Pulmonary artery endothelial cell (primary cell): ENCODE measurements at regions not wholly inside any gene's neighbourhood (a gene's known extent, or its start where the extent isn't known, plus 50 kb on each side); places are given as distances from the start of the nearest gene placed in this dataset.
"Not testable (repeated sequence)": the region's sequence is repeated elsewhere in the genome, so short reads cannot be mapped to it uniquely, and the experiment has no call there.

Experiments used
- DNase-seq: peaks from one replicate; pipeline ENCODE4 v3.0.0-alpha.2; 2011; ENCODE audit warnings: low read depth, low spot score

DNA sequence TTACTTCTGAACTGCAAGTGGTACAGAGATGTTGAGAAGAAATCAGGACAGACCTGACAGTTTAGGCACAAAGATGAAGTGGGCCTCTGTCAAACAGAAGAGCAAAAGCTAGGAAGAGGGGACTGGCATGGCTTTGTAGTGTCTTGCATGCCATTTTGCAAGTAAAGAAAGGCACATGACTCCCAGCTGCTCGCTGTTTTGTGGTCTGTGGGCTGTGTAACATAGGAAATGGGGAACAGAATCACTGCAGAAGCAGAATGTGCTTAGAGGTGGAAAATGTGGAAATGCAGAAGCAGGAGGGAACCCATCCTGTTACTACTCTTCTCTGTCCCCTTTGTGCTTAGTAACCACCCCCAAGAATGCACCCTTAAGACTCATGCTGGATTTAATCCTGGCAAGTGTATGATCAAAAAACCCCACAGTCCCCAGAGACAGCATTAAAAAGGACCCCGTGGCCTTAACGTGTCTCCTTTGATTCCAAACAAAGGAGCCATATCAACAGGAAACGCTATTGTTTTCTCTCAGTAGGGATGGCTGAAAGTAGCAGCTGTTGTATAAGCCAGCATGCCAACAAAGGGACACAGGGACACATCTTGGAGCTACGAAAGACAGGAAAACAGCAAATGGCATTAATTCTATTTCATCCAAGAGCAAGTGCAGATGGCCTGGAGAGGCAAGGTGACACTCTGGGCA, 177.6 kb upstream of the GLRA2 start:
- no peak for DNase-seq

DNA sequence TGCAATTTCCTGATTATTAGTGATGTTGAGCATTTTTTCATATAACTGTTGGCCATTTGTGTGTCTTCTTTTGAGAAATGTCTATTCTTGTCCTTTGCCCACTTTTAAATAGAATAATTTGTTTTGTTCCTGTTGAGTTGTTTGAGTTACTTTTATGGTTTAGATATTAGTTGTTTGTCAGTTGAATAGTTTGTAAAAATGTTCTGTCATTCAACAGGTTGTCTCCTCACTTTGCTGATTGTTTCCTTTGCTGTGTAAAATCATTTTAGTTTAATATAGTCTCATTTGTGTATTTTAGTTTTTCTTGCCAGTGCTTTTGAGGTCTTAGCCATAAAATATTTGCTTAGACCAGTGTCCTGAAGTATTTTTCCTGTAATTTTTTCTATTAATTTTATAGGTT, 181.8 kb upstream of the GLRA2 start:
- DNase-seq, result no peak

DNA sequence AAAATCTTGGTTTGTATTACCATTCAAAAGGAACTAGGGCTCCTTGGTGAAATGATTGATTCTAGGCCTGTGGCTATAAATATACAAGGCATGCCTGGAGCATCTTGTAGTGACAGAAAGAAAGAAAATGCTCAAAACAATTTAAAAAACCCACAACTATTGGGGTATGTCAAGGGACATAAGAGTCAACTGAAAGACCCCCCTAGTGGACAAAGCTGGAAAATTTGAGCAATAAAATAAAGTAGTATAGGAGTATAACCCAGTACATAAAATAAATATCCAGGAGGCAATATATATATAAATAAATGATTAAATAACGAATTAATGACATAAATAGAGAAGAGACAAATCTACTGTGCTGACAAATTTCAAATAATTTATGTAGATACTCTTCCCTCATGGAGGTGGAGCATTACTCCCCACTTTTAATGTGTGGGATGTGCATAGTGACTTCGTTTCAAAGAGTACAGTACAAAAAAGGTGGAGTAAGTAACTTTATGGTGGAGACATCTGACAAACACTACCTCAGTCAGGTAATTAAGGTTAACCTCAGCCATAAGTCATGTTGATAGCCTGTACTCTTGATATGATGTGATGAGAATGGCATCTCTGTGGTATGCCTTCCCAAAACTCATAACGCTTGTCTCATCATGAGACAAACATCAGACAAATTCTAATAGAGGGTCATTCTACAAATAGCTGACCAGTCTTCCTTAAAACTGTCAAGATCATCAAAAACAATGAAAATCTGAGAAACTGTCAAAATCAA, 185.0 kb upstream of the GLRA2 start:
- no peak for DNase-seq

DNA sequence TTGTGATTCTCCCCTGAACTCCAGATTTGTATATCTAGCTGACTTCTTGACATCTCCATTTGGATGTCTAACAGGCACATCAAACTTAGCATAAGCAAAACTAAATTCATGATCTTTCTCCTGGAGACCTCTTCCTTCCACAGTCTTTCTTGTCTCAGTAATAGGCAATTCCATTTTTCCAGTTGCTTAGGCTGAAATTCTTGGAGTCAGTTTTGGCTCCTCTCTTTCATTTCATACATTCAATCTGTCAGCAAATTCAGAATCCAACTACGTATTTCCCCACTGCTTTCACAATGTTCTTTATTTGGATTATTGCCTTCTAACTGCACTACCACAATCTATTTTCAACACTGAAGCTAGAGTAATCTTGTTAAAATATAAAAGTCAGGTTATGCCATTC, 219.9 kb upstream of the GLRA2 start:
- DNase-seq, result no peak

DNA sequence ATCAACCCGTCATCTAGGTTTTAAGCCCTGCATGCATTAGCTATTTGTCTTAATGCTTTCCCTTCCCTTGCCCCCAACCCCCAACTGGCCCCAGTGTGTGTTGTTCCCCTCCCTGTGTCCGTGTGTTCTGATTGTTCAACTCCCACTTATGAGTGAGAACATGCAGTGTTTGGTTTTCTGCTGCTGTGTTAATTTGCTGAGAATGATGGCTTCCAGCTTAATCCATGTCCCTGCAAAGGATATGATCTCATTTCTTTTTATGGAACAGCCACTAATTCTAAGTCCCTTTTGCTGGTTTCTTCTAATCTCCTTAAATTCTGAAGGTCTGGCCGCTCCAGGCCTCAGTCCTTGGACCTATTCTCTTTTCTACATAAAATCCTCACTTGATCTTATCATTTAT, 220.4 kb upstream of the GLRA2 start:
- not testable (repeated sequence) for DNase-seq

DNA sequence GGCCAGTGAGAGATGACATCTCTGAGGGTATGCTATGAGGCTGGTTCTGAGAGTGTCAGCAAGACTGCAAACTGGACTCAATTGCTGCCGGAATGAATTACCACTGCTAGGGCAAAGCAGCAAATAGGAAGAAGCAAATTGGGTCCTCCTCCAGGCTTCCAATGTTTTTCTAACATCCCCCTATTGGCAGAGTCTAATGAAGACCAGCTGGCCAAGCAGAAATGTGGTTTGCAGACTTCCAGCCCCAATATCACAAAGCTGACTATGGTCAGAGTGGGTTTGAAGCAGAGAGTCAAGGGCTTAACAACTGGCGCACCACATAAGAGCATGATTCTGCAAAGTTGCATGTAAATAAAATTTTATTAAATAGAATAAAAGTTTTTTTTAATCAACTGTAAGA, 225.4 kb upstream of the GLRA2 start:
- no peak for DNase-seq

DNA sequence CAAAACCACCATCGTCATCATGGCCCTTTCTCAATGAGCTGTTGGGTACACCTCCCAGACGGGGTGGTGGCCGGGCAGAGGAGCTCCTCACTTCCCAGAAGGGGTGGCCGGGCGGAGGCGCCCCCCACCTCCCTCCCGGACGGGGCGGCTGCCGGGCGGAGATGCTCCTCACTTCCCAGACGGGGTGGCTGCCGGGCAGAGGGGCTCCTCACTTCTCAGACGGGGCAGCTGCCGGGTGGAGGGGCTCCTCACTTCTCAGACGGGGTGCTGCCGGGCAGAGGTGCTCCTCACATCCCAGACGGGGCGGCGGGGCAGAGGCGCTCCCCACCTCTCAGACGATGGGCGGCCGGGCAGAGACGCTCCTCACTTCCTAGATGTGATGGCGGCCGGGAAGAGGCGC, 226.8 kb upstream of the GLRA2 start:
- DNase-seq, result not testable (repeated sequence)

DNA sequence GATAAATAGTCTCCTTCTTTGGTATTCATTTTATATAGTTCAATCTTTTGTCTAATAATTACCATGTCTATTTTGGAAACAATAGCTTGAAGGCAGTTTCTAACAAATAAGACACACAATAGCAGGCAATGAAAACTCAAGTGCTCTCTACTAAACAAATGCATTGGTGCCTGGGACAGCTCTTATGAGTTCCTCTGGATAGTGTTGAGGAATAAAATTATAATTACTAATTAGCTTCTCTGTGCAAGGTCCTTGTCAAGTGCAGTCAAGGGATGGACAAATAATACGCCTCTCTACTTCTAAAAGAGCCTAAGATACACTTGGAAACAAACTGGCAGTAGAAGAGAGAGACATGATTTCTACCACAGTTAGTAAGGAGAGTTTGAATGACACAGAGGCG, 229.0 kb upstream of the GLRA2 start:
- DNase-seq, result no peak

DNA sequence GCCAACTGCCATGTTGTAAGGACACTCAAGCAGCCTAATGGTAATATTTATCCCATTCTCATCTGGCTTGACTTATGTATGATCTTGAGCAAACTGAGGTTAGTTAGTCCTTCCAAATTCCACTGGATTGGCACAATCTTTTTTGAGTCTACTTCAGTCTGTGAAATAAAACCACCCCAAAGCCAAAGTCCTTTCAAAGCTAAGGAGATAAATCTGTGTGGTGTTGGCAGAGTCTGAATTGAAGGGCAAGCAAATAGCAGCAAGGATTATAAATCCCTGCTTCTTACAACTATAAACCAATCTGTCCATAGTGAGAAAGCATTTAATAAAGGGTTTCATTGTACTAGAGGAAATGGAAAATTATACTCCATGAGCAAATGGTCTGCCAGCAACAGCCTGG, 233.9 kb upstream of the GLRA2 start:
- no peak for DNase-seq

DNA sequence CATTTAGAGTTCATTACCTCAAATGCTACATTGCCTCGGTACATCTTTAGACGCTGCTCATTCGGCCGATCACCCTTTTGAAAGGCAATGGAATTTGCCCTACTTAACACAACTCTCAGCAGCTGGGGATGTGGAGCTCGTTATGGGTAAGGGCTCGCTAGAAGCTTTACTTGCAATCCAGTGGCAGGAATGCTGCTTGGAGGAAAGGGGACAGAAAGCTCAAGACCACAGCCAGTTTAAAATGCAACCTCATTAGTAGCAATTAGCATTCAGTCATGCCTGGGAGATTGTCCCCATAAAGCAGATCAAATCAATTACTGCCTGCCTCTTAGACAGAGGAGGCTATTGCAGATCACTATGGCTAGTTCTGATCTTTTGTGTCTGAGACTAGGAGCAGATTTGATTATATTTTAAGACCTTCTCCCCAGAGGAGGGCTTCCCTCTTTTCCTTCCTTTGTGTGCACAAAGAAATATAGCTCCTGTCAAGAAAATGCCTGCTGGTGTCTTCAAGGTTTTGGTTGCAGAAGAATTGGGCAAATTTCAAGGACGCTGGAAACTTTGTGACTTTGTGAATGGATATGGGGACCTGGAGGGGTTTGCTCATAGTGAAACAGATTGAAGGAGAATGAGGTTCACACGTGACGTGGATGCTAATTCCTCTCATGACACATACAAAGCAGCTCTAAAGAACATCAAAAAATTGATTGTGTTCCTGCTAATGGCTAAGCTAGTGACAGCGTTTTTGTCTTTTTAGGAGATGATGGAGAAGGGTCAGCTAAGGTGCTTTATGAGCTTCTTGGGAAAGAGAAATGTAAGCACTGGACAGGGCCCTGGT, 237.5 kb upstream of the GLRA2 start:
- no peak for DNase-seq

DNA sequence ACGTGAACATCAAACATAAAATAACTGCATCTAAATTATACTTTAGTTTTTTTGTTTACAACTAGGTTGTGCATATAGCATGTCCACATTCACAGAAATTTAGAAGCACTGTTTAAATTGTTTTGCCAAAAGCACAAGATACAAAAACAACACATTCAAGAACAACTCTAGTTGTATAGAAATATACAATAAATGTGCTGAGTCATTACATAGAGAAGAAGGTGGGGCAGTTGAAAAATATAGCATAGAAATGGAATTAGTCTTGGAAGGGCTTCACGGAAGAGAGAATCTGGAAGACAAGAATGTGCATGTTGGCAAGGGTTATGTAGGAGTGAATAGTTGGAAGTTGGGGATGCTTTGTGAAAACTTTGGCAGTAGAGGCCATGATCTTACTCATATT, 239.0 kb upstream of the GLRA2 start:
- no peak for DNase-seq

DNA sequence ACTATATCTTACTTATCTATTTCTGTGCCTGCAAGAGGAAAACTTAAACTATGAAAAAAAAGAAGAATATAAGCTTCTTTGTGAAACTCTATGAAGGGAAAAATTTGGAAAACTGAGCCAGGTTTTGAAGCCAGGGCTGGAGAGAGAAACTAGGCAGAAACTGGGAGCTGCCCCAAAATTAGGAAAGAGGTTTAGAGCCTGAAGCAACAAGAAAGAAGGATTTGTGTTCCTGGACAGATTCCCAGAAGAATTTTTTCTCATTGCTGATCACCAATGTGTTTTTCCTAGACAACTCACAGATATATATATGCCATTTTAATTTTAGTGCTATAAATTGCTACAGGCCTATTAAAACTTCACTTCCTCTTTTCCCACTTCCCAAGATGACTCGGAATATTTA, 245.0 kb upstream of the GEMIN8 start:
- DNase-seq, result no peak

DNA sequence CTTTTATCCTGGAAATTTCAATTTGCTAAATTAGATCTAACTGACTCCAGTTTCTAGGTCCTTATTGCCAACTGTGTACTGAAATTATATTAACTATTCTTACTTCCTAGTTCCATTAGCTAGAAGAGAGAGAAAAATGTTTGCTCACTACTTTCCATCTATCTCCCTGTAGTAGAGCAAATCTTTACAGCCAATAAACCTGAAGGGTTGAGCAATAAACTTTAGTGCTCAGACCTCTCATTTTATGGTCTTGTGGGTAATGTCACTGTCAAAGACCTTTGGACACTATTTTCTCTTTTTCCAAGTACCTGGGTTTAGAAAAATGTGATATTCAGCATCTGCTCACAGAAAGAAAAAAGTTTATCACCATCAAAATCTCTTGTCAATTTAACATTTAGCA, 237.5 kb upstream of the GEMIN8 start:
- DNase-seq, result no peak

DNA sequence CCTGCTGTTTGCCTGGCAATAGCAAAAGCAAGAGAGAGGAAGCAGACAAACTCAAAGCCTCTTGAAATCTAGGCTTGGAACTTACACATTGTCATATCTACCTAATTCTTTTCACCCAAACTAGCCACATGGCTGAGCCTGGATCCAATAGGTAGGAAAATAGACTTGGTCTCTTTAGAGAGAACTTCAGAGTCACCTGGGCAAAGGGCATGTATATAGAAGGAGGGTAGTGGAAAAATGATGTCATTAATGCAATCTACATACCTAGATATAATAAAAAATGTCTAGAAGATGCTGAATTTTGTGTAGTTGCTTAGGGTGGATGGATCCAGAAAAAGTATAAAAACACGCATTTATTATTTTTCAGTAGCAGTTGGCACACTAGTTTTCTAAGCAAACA, 237.0 kb upstream of the GEMIN8 start:
- DNase-seq, result no peak

DNA sequence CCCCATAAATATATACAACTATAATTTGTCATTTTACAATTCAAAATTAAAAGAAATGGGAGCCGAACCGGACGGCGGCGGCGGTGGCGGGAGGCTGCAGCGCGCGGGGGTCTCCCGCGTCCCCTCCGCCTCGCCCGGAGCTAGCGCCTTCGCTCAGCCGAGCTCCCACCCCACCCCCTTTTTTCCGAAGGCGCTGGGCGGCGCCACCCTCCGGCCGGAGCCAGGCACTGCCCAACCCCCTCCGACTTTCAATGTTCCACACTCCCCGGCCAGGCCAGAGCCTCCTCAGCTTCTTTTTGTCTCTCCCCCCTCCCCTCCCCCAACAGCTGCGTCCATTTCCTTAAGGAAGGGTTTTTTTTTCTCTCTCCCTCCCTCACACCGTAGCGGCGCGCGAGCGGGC, 214.1 kb upstream of the GEMIN8 start:
- no peak for DNase-seq

DNA sequence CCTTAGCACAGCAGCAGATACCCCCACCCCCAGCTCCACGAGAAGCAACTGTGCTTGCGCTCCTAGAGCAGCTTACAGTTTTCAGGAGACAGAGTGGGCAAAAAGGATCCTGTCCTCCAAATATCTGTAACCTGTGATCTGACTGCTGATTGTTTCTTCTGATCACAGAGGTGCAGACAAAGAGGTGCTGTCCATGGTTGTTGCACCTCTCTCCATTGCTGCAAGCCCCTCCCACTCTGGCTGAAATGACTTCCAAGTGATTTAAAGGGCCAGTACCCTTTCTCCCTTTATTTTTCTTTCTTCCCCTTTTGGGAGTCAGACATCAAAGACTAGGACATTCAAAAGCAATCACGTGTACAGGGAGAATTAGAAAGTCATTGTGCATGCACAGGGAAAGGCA, 205.3 kb upstream of the GEMIN8 start:
- DNase-seq, result no peak

DNA sequence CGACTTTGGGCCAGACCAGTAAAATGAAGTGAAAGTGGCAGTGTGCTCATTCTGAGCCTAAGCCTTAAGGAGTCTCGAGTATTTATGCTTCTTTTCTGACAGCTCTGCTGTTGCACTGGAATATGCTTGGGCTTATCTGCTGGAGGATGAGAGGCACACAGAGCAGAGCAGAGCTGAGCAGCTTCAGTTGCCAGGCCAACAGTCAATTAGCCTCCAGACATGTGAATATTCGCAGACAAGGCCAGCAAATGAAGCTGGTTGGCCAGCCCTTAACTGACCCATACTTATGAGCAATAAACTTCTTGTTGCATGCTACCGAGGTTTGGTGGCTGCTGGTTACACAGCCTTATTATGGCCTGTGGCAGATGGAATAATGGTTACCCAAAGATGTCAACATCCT, 203.0 kb upstream of the GEMIN8 start:
- no peak for DNase-seq

DNA sequence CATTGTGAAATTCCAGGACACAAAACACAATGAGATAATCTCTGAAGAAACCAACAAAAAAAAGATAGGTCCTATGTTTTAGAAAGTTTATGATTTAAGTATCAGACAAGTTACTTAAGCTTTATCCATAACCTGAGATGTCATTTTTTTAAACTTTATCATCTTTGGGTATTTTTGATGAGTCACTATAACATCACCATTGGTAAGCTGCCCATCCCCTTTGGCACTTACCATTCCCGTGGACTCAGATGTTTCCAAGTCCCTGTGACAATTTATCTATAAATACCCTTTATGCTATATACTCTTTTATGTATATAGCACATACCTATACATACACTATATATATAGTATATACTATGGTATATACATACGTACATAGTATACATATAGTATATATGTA, 198.9 kb upstream of the GEMIN8 start:
- no peak for DNase-seq

DNA sequence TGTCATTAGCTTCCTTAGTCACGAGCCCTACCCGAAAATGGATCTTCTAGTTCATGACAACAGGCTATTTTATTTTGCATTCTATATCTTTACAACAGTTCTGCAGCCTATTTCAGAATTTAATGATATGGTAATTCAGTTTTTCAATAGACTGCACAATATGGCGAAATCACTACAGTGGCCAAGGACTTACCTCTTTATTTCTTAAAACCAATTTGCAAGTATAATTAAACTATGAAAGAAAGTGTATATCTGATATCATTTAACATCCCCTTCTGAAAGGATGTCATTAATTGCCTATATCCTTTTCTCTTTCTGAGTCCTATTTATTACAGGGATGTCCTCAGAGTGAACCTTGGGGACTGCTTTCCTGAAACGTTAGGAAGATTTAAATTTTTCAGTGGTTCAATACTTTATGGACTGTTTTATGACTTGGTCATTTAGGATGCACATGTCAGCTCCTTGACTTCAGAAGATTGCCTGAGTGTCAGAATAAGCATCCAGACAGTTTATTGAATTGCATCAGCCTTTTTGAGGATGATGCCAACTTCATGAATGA, 190.8 kb upstream of the GEMIN8 start:
- DNase-seq, result no peak

DNA sequence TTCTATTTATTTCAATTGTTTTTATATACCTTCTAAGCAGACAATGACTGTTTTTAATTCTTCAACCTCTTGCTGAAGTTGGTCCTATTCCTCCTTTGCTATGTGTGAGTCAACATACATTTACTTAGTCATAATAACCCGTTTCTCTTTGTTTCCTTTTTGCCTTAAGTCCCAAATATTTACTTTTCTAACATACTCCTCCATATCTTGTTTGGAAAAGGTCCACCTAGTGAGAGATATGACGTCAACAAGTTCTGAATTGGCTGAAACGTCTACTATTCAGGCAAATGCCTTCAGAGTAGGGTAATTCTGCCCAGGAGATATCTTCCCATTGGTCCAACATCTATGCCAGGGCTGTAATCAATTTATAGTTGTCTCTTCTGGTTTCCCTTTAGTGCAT, 179.3 kb upstream of the GEMIN8 start:
- no peak for DNase-seq

DNA sequence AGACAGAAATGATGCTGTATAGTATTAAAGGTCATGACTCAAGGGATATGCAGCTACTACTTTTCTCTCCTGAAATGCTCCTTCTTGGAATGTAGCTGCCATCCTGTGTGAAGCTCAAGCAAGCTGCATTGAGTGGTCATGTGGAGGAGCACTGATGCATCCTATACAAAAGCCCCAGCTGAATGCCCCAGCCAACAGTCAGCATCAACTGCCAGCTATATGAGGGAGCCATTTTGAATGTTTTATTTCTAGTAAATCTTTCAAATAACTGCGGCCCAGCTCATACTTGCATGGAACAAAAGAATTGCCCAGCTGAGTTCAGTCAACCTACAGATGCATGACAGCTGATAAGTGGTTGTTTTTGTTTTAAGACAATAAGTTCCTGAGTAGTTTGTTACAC, 165.0 kb upstream of the GEMIN8 start:
- no peak for DNase-seq

DNA sequence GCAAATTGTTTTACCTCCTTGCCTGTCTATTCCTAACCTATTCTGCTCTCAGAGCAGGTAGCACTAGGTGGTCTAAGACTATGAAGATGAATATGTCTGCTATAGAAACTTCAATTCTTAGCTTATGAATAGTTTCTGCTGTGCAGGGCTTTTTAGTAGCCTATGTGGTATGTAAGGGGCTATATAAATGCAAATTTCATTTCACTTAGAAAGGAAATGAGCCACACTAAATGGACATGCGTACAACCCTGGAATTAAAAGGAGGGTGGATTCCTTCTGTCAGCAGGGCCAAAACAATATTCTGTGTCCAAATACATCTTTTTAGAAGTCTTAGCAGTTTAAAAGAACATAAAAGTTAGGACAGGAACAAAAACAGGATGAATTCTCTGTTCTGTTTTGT, 163.9 kb upstream of the GEMIN8 start:
- no peak for DNase-seq
